ENCODE measurements at regions not wholly inside any gene's neighbourhood (a gene's known extent, or its start where the extent isn't known, plus 50 kb on each side); places are given as distances from the start of the nearest gene placed in this dataset.

DNA sequence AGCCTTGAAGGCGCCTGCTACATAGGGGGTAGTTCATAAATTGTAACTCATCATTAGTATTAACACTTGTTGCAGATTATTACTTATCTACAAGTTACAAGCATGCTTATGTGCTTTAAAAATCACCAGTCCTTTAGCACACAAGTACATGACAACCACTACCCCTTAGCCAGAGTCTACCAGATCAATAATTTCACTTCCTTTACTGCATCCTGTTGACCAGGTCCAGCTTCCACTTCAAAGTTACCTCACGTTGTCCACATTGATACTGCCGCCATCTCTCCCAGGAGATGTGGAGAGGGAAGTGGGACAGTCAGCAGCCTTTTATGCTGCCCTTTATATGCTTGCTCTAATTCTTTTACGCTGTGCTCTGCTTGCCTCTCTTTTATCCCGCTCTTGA lies 231.3 kb upstream of the CXXC4 start:
- TF ChIP-seq, protein P1, sequence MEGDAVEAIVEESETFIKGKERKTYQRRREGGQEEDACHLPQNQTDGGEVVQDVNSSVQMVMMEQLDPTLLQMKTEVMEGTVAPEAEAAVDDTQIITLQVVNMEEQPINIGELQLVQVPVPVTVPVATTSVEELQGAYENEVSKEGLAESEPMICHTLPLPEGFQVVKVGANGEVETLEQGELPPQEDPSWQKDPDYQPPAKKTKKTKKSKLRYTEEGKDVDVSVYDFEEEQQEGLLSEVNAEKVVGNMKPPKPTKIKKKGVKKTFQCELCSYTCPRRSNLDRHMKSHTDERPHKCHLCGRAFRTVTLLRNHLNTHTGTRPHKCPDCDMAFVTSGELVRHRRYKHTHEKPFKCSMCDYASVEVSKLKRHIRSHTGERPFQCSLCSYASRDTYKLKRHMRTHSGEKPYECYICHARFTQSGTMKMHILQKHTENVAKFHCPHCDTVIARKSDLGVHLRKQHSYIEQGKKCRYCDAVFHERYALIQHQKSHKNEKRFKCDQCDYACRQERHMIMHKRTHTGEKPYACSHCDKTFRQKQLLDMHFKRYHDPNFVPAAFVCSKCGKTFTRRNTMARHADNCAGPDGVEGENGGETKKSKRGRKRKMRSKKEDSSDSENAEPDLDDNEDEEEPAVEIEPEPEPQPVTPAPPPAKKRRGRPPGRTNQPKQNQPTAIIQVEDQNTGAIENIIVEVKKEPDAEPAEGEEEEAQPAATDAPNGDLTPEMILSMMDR (IDR thresholded peaks at IDR 0.05; ENCODE audit: poor library complexity), result no peak
- TF ChIP-seq EZH2 (IDR thresholded peaks at IDR 0.05; ENCODE audit: borderline replicate concordance) (no peak), EZH2phosphoT487 (IDR thresholded peaks at IDR 0.05; ENCODE audit: low read depth, severe bottlenecking, unreplicated experiment) (no peak)
